ENCODE measurements at regions not wholly inside any gene's neighbourhood (a gene's known extent, or its start where the extent isn't known, plus 50 kb on each side); places are given as distances from the start of the nearest gene placed in this dataset.
"Not testable (repeated sequence)": the region's sequence is repeated elsewhere in the genome, so short reads cannot be mapped to it uniquely, and the experiment has no call there.

GRCh38 chr9:89677702-89678395 lies 73.0 kb downstream of the GADD45G start:
- intact Hi-C loops (cut with DNase I) = no loop called here
- Histone ChIP-seq H3K27ac (ENCODE audit: low read depth in 1 of 2, low read length in 2 of 2) (no peak overlapping the region), H3K4me1 (ENCODE audit: control insufficient read depth in 1 of 2, insufficient read depth in 2 of 2, low read length in 2 of 2) (no peaks in the 10 kb centered on the region), H3K27me3 (ENCODE audit: control insufficient read depth in 1 of 2, insufficient read depth in 2 of 2, low read length in 1 of 2) (no peaks in the 10 kb centered on the region), H3K4me3 (ENCODE audit: low read length in 2 of 2) (no peak overlapping the region), H3K36me3 (ENCODE audit: control insufficient read depth in 1 of 2, insufficient read depth in 2 of 2, low read length in 1 of 2) (no peaks in the 10 kb centered on the region), H3K9me3 (ENCODE audit: control insufficient read depth, low read length) (no peaks in the 10 kb centered on the region)
- WGBS, 2 donors = 80 to 82% methylated on average over 12 of the region's 12 CpGs
- ATAC-seq (ENCODE audit: low FRiP score) = no peak
- DNase-seq = peak in 1 of 2 donors; percentile 59

GRCh38 chr9:89678396-89679015 lies 73.7 kb downstream of the GADD45G start:
- DNase-seq (peak in 1 of 2 donors; percentile 51), ATAC-seq (ENCODE audit: low FRiP score) (no peak)
- Histone ChIP-seq H3K27ac (ENCODE audit: low read depth in 1 of 2, low read length in 2 of 2) (no peak overlapping the region), H3K4me3 (ENCODE audit: low read length in 2 of 2) (no peak overlapping the region), H3K36me3 (ENCODE audit: control insufficient read depth in 1 of 2, insufficient read depth in 2 of 2, low read length in 1 of 2) (no peaks in the 10 kb centered on the region), H3K9me3 (ENCODE audit: control insufficient read depth, low read length) (no peaks in the 10 kb centered on the region), H3K4me1 (ENCODE audit: control insufficient read depth in 1 of 2, insufficient read depth in 2 of 2, low read length in 2 of 2) (no peaks in the 10 kb centered on the region), H3K27me3 (ENCODE audit: control insufficient read depth in 1 of 2, insufficient read depth in 2 of 2, low read length in 1 of 2) (no peaks in the 10 kb centered on the region)
- WGBS, 2 donors = 85 to 88% methylated on average over 10 of the region's 10 CpGs
- intact Hi-C loops (cut with DNase I) = no loop called here

- Histone ChIP-seq H3K4me3 (ENCODE audit: low read length in 2 of 2) (no peak overlapping the region), H3K9me3 (ENCODE audit: control insufficient read depth, low read length) (no peaks in the 10 kb centered on the region), H3K27ac (ENCODE audit: low read depth in 1 of 2, low read length in 2 of 2) (no peak overlapping the region), H3K27me3 (ENCODE audit: control insufficient read depth in 1 of 2, insufficient read depth in 2 of 2, low read length in 1 of 2) (no peaks in the 10 kb centered on the region), H3K36me3 (ENCODE audit: control insufficient read depth in 1 of 2, insufficient read depth in 2 of 2, low read length in 1 of 2) (no peaks in the 10 kb centered on the region), H3K4me1 (ENCODE audit: control insufficient read depth in 1 of 2, insufficient read depth in 2 of 2, low read length in 2 of 2) (no peaks in the 10 kb centered on the region)
- DNase-seq (no peak), ATAC-seq (ENCODE audit: low FRiP score) (no peak)
- intact Hi-C loops (cut with DNase I) = no loop called here
- WGBS, 2 donors = 95% methylated on average over 9 of the region's 9 CpGs
Observed at GRCh38 chr9:89679016-89679415, 74.2 kb downstream of the GADD45G start.

GRCh38 chr9:89679581-89679980 lies 74.8 kb downstream of the GADD45G start:
- H3K27ac ChIP-seq (ENCODE audit: low read depth in 1 of 2, low read length in 2 of 2) = no peak overlapping the region
- H3K27me3 ChIP-seq (ENCODE audit: control insufficient read depth in 1 of 2, insufficient read depth in 2 of 2, low read length in 1 of 2) = no peaks in the 10 kb centered on the region
- no peak for ATAC-seq (ENCODE audit: low FRiP score)
- no peaks in the 10 kb centered on the region for H3K36me3 ChIP-seq (ENCODE audit: control insufficient read depth in 1 of 2, insufficient read depth in 2 of 2, low read length in 1 of 2)
- WGBS, 2 donors = 84 to 87% methylated on average over 3 of the region's 3 CpGs
- H3K9me3 ChIP-seq (ENCODE audit: control insufficient read depth, low read length) = no peaks in the 10 kb centered on the region
- H3K4me3 ChIP-seq (ENCODE audit: low read length in 2 of 2) = no peak overlapping the region
- peaks cover 0 to 2% of the 10 kb centered on the region in 2 donors for H3K4me1 ChIP-seq (ENCODE audit: control insufficient read depth in 1 of 2, insufficient read depth in 2 of 2, low read length in 2 of 2)
- DNase-seq = peak in 1 of 2 donors; percentile 46
- intact Hi-C loops (cut with DNase I) = no loop called here

- peak in 1 of 2 donors; percentile 39 for DNase-seq
- no peak overlapping the region for H3K4me3 ChIP-seq (ENCODE audit: low read length in 2 of 2)
- H3K9me3 ChIP-seq (ENCODE audit: control insufficient read depth, low read length) = no peaks in the 10 kb centered on the region
- no peak for ATAC-seq (ENCODE audit: low FRiP score)
- H3K27me3 ChIP-seq (ENCODE audit: control insufficient read depth in 1 of 2, insufficient read depth in 2 of 2, low read length in 1 of 2) = no peaks in the 10 kb centered on the region
- intact Hi-C loops (cut with DNase I) = loop anchor here in 1 of 2 donors (10.0 kb wide), 1 partner anchor 46 kb away; no protein-coding TSS in a partner anchor
- peaks cover 0 to 2% of the 10 kb centered on the region in 2 donors for H3K4me1 ChIP-seq (ENCODE audit: control insufficient read depth in 1 of 2, insufficient read depth in 2 of 2, low read length in 2 of 2)
- no peaks in the 10 kb centered on the region for H3K36me3 ChIP-seq (ENCODE audit: control insufficient read depth in 1 of 2, insufficient read depth in 2 of 2, low read length in 1 of 2)
- H3K27ac ChIP-seq (ENCODE audit: low read depth in 1 of 2, low read length in 2 of 2) = no peak overlapping the region
- 92 to 96% methylated on average over 29 to 42 of the region's 42 CpGs for WGBS, 2 donors
Observed at GRCh38 chr9:89680547-89681467, 76.0 kb downstream of the GADD45G start.

- H3K27ac ChIP-seq (ENCODE audit: low read depth in 1 of 2, low read length in 2 of 2); H3K4me3 ChIP-seq (ENCODE audit: low read length in 2 of 2); H3K4me1 ChIP-seq (ENCODE audit: control insufficient read depth in 1 of 2, insufficient read depth in 2 of 2, low read length in 2 of 2); H3K36me3 ChIP-seq (ENCODE audit: control insufficient read depth in 1 of 2, insufficient read depth in 2 of 2, low read length in 1 of 2); H3K9me3 ChIP-seq (ENCODE audit: control insufficient read depth, low read length); DNase-seq; H3K27me3 ChIP-seq (ENCODE audit: control insufficient read depth in 1 of 2, insufficient read depth in 2 of 2, low read length in 1 of 2); ATAC-seq (ENCODE audit: low FRiP score): not testable (repeated sequence)
- 75 to 95% methylated on average over 1 to 17 of the region's 17 CpGs for WGBS, 2 donors
- intact Hi-C loops (cut with DNase I) = loop anchor here in 1 of 2 donors (10.0 kb wide), 1 partner anchor 47 kb away; no protein-coding TSS in a partner anchor
Observed at GRCh38 chr9:89681468-89681859, 76.7 kb downstream of the GADD45G start.

GRCh38 chr9:89683626-89684025 lies 78.8 kb downstream of the GADD45G start:
- Histone ChIP-seq H3K9me3 (ENCODE audit: control insufficient read depth, low read length) (no peaks in the 10 kb centered on the region), H3K4me3 (ENCODE audit: low read length in 2 of 2) (no peak overlapping the region), H3K27me3 (ENCODE audit: control insufficient read depth in 1 of 2, insufficient read depth in 2 of 2, low read length in 1 of 2) (no peaks in the 10 kb centered on the region), H3K27ac (ENCODE audit: low read depth in 1 of 2, low read length in 2 of 2) (no peak overlapping the region), H3K4me1 (ENCODE audit: control insufficient read depth in 1 of 2, insufficient read depth in 2 of 2, low read length in 2 of 2) (peaks cover 0 to 2% of the 10 kb centered on the region in 2 donors), H3K36me3 (ENCODE audit: control insufficient read depth in 1 of 2, insufficient read depth in 2 of 2, low read length in 1 of 2) (no peaks in the 10 kb centered on the region)
- WGBS, 2 donors = 91 to 93% methylated on average over 6 of the region's 6 CpGs
- peak in 1 of 2 donors; percentile 65 for DNase-seq
- no peak for ATAC-seq (ENCODE audit: low FRiP score)
- intact Hi-C loops (cut with DNase I) = loop anchor here in 1 of 2 donors (10.0 kb wide), 1 partner anchor 49 kb away; no protein-coding TSS in a partner anchor

- intact Hi-C loops (cut with DNase I) = loop anchor here in 1 of 2 donors (10.0 kb wide), 1 partner anchor 49 kb away; no protein-coding TSS in a partner anchor
- Histone ChIP-seq H3K27me3 (ENCODE audit: control insufficient read depth in 1 of 2, insufficient read depth in 2 of 2, low read length in 1 of 2) (no peaks in the 10 kb centered on the region), H3K27ac (ENCODE audit: low read depth in 1 of 2, low read length in 2 of 2) (peak overlapping the region in 1 of 2 donors; percentile 28), H3K4me3 (ENCODE audit: low read length in 2 of 2) (no peak overlapping the region), H3K9me3 (ENCODE audit: control insufficient read depth, low read length) (no peaks in the 10 kb centered on the region), H3K36me3 (ENCODE audit: control insufficient read depth in 1 of 2, insufficient read depth in 2 of 2, low read length in 1 of 2) (no peaks in the 10 kb centered on the region), H3K4me1 (ENCODE audit: control insufficient read depth in 1 of 2, insufficient read depth in 2 of 2, low read length in 2 of 2) (peaks cover 0 to 2% of the 10 kb centered on the region in 2 donors)
- DNase-seq (no peak), ATAC-seq (ENCODE audit: low FRiP score) (no peak)
- 49 to 52% methylated on average over 4 of the region's 4 CpGs for WGBS, 2 donors
Observed at GRCh38 chr9:89684218-89684617, 79.4 kb downstream of the GADD45G start.
